ENCODE measurements at regions not wholly inside any gene's neighbourhood (a gene's known extent, or its start where the extent isn't known, plus 50 kb on each side); places are given as distances from the start of the nearest gene placed in this dataset.

DNA sequence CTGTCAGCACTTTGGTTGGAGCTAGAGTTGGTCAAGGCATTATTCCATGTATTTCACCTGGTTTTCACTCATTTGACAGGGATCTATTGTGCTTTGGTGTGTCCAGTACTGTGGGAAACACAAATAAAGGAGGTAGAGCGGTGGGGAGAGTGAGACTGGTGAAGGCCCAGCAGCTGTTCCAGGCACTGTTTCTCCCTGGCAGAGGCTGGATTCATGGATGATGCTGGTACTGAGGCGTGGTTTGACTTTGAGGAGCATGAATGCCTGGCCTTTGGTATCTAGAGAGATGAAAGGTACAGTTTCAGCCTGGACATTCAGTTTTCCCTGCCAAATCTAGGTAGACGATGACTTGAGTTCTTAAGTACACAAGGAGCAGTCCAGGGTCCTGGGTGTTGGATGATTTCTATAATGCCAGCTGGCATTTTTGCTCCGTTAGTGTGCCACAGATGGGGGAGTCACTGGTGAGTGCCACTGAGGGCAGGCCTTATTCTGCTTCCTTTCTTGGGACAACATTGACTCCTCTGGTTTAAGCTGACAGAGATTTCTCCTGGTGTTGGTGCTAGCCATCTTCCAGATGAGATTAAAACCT lies 162.2 kb upstream of the BMPER start:
- DNase-seq: no peak
- CTCF ChIA-PET: no interaction called here
- TF ChIP-seq, protein P1, sequence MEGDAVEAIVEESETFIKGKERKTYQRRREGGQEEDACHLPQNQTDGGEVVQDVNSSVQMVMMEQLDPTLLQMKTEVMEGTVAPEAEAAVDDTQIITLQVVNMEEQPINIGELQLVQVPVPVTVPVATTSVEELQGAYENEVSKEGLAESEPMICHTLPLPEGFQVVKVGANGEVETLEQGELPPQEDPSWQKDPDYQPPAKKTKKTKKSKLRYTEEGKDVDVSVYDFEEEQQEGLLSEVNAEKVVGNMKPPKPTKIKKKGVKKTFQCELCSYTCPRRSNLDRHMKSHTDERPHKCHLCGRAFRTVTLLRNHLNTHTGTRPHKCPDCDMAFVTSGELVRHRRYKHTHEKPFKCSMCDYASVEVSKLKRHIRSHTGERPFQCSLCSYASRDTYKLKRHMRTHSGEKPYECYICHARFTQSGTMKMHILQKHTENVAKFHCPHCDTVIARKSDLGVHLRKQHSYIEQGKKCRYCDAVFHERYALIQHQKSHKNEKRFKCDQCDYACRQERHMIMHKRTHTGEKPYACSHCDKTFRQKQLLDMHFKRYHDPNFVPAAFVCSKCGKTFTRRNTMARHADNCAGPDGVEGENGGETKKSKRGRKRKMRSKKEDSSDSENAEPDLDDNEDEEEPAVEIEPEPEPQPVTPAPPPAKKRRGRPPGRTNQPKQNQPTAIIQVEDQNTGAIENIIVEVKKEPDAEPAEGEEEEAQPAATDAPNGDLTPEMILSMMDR (IDR thresholded peaks at IDR 0.05; ENCODE audit: unreplicated experiment): no peak
- peaks cover 35% of the 10 kb centered on the region for H3K27me3 Mint-ChIP-seq (ENCODE audit: unreplicated experiment)
- no peaks in the 10 kb centered on the region for H3K36me3 Mint-ChIP-seq (ENCODE audit: insufficient read depth, unreplicated experiment)
- BruUV-seq (replicated peaks): no TSS peak
- no peaks in the 10 kb centered on the region for H3K4me1 Mint-ChIP-seq (ENCODE audit: low read depth, unreplicated experiment)
- H3K27ac Mint-ChIP-seq (ENCODE audit: unreplicated experiment): no peak overlapping the region
- intact Hi-C loops (cut with micrococcal nuclease; ENCODE audit: unreplicated experiment): loop anchor here (10.0 kb wide), 2 partner anchors 318 to 408 kb away; no protein-coding TSS in a partner anchor
- H3K9me3 Mint-ChIP-seq (ENCODE audit: low read depth, unreplicated experiment): no peaks in the 10 kb centered on the region
- no peak overlapping the region for H3K4me3 Mint-ChIP-seq (ENCODE audit: low read depth, unreplicated experiment)

DNA sequence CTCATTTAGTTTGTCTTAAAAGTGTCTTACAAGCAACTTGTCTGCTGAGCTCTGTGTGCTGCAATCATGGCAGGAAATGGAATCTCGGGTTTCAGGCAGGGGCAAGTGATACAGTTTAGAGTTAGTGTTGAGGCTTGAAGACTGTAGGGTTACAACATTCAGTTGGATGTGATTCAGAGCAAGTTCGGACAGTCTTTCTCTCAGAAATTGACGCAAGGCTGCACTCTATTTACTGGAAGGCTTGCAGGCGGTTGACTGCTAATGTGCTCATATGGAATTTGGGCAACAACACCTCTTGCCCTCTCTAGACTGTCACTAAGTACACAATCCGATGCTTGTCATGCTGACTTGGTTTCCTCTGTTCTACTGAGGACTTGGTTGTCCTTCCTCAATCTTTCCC lies 161.7 kb upstream of the BMPER start:
- Mint-ChIP-seq H3K27me3 (ENCODE audit: unreplicated experiment) (peaks cover 35% of the 10 kb centered on the region), H3K27ac (ENCODE audit: unreplicated experiment) (no peak overlapping the region), H3K9me3 (ENCODE audit: low read depth, unreplicated experiment) (no peaks in the 10 kb centered on the region), H3K36me3 (ENCODE audit: insufficient read depth, unreplicated experiment) (no peaks in the 10 kb centered on the region), H3K4me3 (ENCODE audit: low read depth, unreplicated experiment) (no peak overlapping the region), H3K4me1 (ENCODE audit: low read depth, unreplicated experiment) (no peaks in the 10 kb centered on the region)
- no TSS peak for BruUV-seq (replicated peaks)
- CTCF ChIA-PET: no interaction called here
- TF ChIP-seq, protein P1 (IDR thresholded peaks at IDR 0.05; ENCODE audit: unreplicated experiment): no peak
- intact Hi-C loops (cut with micrococcal nuclease; ENCODE audit: unreplicated experiment): loop anchor here (10.0 kb wide), 2 partner anchors 319 to 409 kb away; no protein-coding TSS in a partner anchor
- DNase-seq: no peak

DNA sequence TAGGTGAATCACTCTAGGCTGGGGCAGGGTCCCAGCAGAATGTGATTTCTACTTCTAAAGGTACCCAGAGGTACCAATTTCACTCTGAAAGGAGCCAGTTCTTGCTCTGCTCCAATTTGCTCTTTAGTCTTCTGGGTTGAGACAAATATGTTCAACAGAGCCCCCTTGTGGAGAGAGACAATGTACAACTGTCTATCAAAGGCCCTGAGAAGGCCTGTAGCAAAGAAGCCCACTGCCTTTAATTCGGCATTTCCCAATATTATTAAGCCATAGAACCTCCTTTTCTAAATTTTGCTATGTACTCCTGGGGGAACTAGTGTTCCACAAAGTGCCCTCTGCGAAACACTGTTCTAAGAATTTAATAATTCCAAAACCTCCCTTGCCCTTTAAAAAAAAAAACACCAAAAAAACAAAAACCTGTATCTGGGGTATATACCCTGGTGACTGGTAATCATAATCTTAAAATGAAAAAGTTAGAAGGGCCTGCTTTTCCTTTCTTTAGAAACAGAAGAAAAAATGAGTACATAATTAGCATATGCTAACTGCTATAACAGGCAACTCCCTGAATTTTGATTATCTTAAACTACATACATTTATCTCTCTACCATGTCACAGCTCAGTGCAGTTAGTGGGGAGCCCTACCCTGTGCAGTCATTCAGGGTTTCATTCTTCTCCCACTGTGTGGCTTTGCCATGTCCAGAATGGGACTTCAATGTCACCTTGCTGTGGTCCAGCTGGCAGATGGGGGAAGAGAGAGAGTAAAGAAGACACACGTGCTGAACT lies 160.9 kb upstream of the BMPER start:
- BruUV-seq (replicated peaks): no TSS peak
- intact Hi-C loops (cut with micrococcal nuclease; ENCODE audit: unreplicated experiment): loop anchor here (2.0 to 10.0 kb wide), 3 partner anchors 320 to 502 kb away; no protein-coding TSS in a partner anchor
- Mint-ChIP-seq H3K9me3 (ENCODE audit: low read depth, unreplicated experiment) (no peaks in the 10 kb centered on the region), H3K27me3 (ENCODE audit: unreplicated experiment) (peaks cover 29% of the 10 kb centered on the region), H3K27ac (ENCODE audit: unreplicated experiment) (no peak overlapping the region), H3K4me1 (ENCODE audit: low read depth, unreplicated experiment) (no peaks in the 10 kb centered on the region), H3K4me3 (ENCODE audit: low read depth, unreplicated experiment) (no peak overlapping the region), H3K36me3 (ENCODE audit: insufficient read depth, unreplicated experiment) (no peaks in the 10 kb centered on the region)
- TF ChIP-seq, protein P1 (IDR thresholded peaks at IDR 0.05; ENCODE audit: unreplicated experiment): peak; percentile 19
- CTCF ChIA-PET: interaction anchor here (1.1 kb wide), 1 partner anchor 14 kb away, joined by 3 read pairs; no protein-coding TSS in a partner anchor
- DNase-seq: no peak

DNA sequence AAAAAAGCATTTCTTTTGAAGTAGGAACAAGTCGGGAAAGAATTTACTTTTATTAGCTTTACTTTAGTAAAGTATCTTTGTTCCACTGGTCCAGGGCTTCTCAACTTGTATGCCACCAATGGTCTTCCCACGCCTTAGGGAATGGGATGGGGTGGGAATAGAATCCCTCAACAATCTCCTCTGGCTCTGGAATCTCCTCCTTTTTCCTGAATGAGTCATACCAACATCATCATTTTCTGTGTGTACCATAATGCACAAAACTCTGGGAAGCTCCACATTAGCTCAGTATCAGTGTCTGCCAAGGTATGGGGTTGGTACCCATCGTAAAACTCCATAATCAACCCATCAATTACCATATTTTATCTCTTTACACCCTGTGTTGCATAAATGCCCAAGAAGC lies 159.4 kb upstream of the BMPER start:
- TF ChIP-seq, protein P1 (IDR thresholded peaks at IDR 0.05; ENCODE audit: unreplicated experiment): no peak
- H3K9me3 Mint-ChIP-seq (ENCODE audit: low read depth, unreplicated experiment): no peaks in the 10 kb centered on the region
- peaks cover 24% of the 10 kb centered on the region for H3K27me3 Mint-ChIP-seq (ENCODE audit: unreplicated experiment)
- no peak overlapping the region for H3K4me3 Mint-ChIP-seq (ENCODE audit: low read depth, unreplicated experiment)
- H3K36me3 Mint-ChIP-seq (ENCODE audit: insufficient read depth, unreplicated experiment): no peaks in the 10 kb centered on the region
- intact Hi-C loops (cut with micrococcal nuclease; ENCODE audit: unreplicated experiment): loop anchor here (2.0 to 10.0 kb wide), 3 partner anchors 321 to 503 kb away; no protein-coding TSS in a partner anchor
- BruUV-seq (replicated peaks): no TSS peak
- CTCF ChIA-PET: interaction anchor here (0.7 to 1.2 kb wide), 3 partner anchors 10 to 1965 kb away, joined by 3 to 4 read pairs (median 4); no protein-coding TSS in a partner anchor
- no peak overlapping the region for H3K27ac Mint-ChIP-seq (ENCODE audit: unreplicated experiment)
- no peak for DNase-seq
- no peaks in the 10 kb centered on the region for H3K4me1 Mint-ChIP-seq (ENCODE audit: low read depth, unreplicated experiment)

All from Calu3 (cell line).